ENCODE measurements at regions not wholly inside any gene's neighbourhood (a gene's known extent, or its start where the extent isn't known, plus 50 kb on each side); places are given as distances from the start of the nearest gene placed in this dataset.

- no peak for DNase-seq
- Histone ChIP-seq H3K27ac (ENCODE audit: low read length in 2 of 2) (no peak overlapping the region), H3K4me2 (replicated peaks; ENCODE audit: low read depth, low read length, poor library complexity, severe bottlenecking) (no peak overlapping the region), H3K79me2 (ENCODE audit: control insufficient read depth, insufficient read depth, low read length) (no peaks in the 10 kb centered on the region), H3K27me3 (replicated peaks in 1 of 4; ENCODE audit: control extremely low read depth in 1 of 4, control insufficient read depth in 3 of 4, insufficient read depth in 4 of 4, low read length in 3 of 4) (no peaks in the 10 kb centered on the region), H4K20me1 (ENCODE audit: control insufficient read depth, insufficient read depth, low read length, poor library complexity, severe bottlenecking) (no peaks in the 10 kb centered on the region), H3K4me1 (ENCODE audit: control insufficient read depth in 2 of 2, insufficient read depth in 2 of 2, low read length in 2 of 2) (no peaks in the 10 kb centered on the region), H3K9ac (ENCODE audit: low read length) (no peak overlapping the region), H3K36me3 (replicated peaks in 1 of 2; ENCODE audit: control extremely low read depth in 1 of 2, control insufficient read depth in 1 of 2, extremely low read depth in 1 of 2, insufficient read depth in 2 of 2, low read length in 1 of 2) (no peaks in the 10 kb centered on the region), H2AFZ (ENCODE audit: insufficient read depth, low read depth, low read length, poor library complexity, severe bottlenecking) (no peak overlapping the region), H3K4me3 (ENCODE audit: control extremely low read depth in 1 of 5, extremely low read depth in 1 of 5, insufficient read depth in 1 of 5, low read depth in 2 of 5, low read length in 4 of 5) (no peak overlapping the region), H3K9me3 (ENCODE audit: control extremely low read depth in 1 of 3, control insufficient read depth in 2 of 3, insufficient read depth in 1 of 3, low read length in 2 of 3) (peaks cover 0 to 7% (median 0%) of the 10 kb centered on the region in 3 donors)
- POLR2A ChIA-PET = no interaction called here
- no CpG with 5 or more reads among the region's 3 CpGs for WGBS (ENCODE audit: insufficient coverage)
- no peak overlapping the region for H3K27ac Mint-ChIP-seq
- no peaks in the 10 kb centered on the region for H3K27me3 Mint-ChIP-seq
- no peak overlapping the region for H3K4me3 Mint-ChIP-seq
- no peak for TF ChIP-seq EZH2 (IDR thresholded peaks at IDR 0.05; ENCODE audit: borderline replicate concordance, insufficient read depth, low read depth, low read length, poor library complexity, severe bottlenecking)
- no peak for TF ChIP-seq CTCF (IDR thresholded peaks at IDR 0.05)
- H3K9me3 Mint-ChIP-seq (ENCODE audit: insufficient read depth) = no peaks in the 10 kb centered on the region
- intact Hi-C loops (cut with micrococcal nuclease) = no loop called here
- CTCF ChIA-PET = no interaction called here
- no peak for ATAC-seq (ENCODE audit: low read depth)
- no peaks in the 10 kb centered on the region for H3K4me1 Mint-ChIP-seq
Measured at GRCh38 chr5:165079389-165079788, 1574.0 kb downstream of the MAT2B start.

GRCh38 chr5:165083394-165083793, 1578.0 kb downstream of the MAT2B start:
- no peaks in the 10 kb centered on the region for H3K79me2 ChIP-seq (ENCODE audit: control insufficient read depth, insufficient read depth, low read length)
- no peak for TF ChIP-seq EZH2 (IDR thresholded peaks at IDR 0.05; ENCODE audit: borderline replicate concordance, insufficient read depth, low read depth, low read length, poor library complexity, severe bottlenecking)
- TF ChIP-seq CTCF (IDR thresholded peaks at IDR 0.05) = no peak
- ATAC-seq (ENCODE audit: low read depth) (no peak), DNase-seq (no peak)
- H3K4me3 ChIP-seq (ENCODE audit: control extremely low read depth in 1 of 5, extremely low read depth in 1 of 5, insufficient read depth in 1 of 5, low read depth in 2 of 5, low read length in 4 of 5) = no peak overlapping the region
- Mint-ChIP-seq H3K9me3 (ENCODE audit: insufficient read depth) (no peaks in the 10 kb centered on the region), H3K4me1 (no peaks in the 10 kb centered on the region), H3K27me3 (no peaks in the 10 kb centered on the region), H3K4me3 (no peak overlapping the region), H3K27ac (no peak overlapping the region)
- WGBS (ENCODE audit: insufficient coverage) = no CpG with 5 or more reads among the region's 1 CpG
- ChIA-PET CTCF (no interaction called here), POLR2A (no interaction called here)
- H3K4me2 ChIP-seq (replicated peaks; ENCODE audit: low read depth, low read length, poor library complexity, severe bottlenecking) = no peak overlapping the region
- H3K27ac ChIP-seq (ENCODE audit: low read length in 2 of 2) = no peak overlapping the region
- H3K9ac ChIP-seq (ENCODE audit: low read length) = no peak overlapping the region
- H3K9me3 ChIP-seq (ENCODE audit: control extremely low read depth in 1 of 3, control insufficient read depth in 2 of 3, insufficient read depth in 1 of 3, low read length in 2 of 3) = no peaks in the 10 kb centered on the region
- H3K27me3 ChIP-seq (replicated peaks in 1 of 4; ENCODE audit: control extremely low read depth in 1 of 4, control insufficient read depth in 3 of 4, insufficient read depth in 4 of 4, low read length in 3 of 4) = no peaks in the 10 kb centered on the region
- H2AFZ ChIP-seq (ENCODE audit: insufficient read depth, low read depth, low read length, poor library complexity, severe bottlenecking) = no peak overlapping the region
- no peaks in the 10 kb centered on the region for H3K4me1 ChIP-seq (ENCODE audit: control insufficient read depth in 2 of 2, insufficient read depth in 2 of 2, low read length in 2 of 2)
- H3K36me3 ChIP-seq (replicated peaks in 1 of 2; ENCODE audit: control extremely low read depth in 1 of 2, control insufficient read depth in 1 of 2, extremely low read depth in 1 of 2, insufficient read depth in 2 of 2, low read length in 1 of 2) = no peaks in the 10 kb centered on the region
- no peaks in the 10 kb centered on the region for H4K20me1 ChIP-seq (ENCODE audit: control insufficient read depth, insufficient read depth, low read length, poor library complexity, severe bottlenecking)
- intact Hi-C loops (cut with micrococcal nuclease) = no loop called here
